ENCODE measurements at regions not wholly inside any gene's neighbourhood (a gene's known extent, or its start where the extent isn't known, plus 50 kb on each side); places are given as distances from the start of the nearest gene placed in this dataset.

- no peak for DNase-seq (ENCODE audit: extremely low read depth in 1 of 4, low spot score in 3 of 4)
- no peak overlapping the region for H3K4me2 ChIP-seq (ENCODE audit: insufficient read depth, low read length)
- no peaks in the 10 kb centered on the region for H3K27me3 ChIP-seq (ENCODE audit: control insufficient read depth in 2 of 2, insufficient read depth in 2 of 2, low read length in 2 of 2)
- no TSS peak for BruUV-seq (replicated peaks)
- TF ChIP-seq SMARCA5 (IDR thresholded peaks at IDR 0.05) (no peak), JUNB (CRISPR knock-in tag; conservative IDR thresholded peaks at IDR 0.05) (no peak), TAF15 (IDR thresholded peaks at IDR 0.05; ENCODE audit: low read depth, low read length) (no peak), DMBX1 (CRISPR knock-in tag; IDR thresholded peaks at IDR 0.05; ENCODE audit: borderline replicate concordance) (no peak), PHB2 (IDR thresholded peaks at IDR 0.05; ENCODE audit: low read depth) (no peak), PHTF2 (CRISPR knock-in tag; IDR thresholded peaks at IDR 0.05) (no peak), JUND (IDR thresholded peaks at IDR 0.05; ENCODE audit: borderline replicate concordance, low read depth, low read length) (no peak), JUND (tag; IDR thresholded peaks at IDR 0.05; ENCODE audit: borderline replicate concordance, low read depth, low read length) (no peak), ZBTB43 (CRISPR knock-in tag; IDR thresholded peaks at IDR 0.05) (no peak), MXI1 (IDR thresholded peaks at IDR 0.05; ENCODE audit: low read depth, low read length) (no peak), ETV6 (IDR thresholded peaks at IDR 0.05; ENCODE audit: borderline replicate concordance in 1 of 2, low read depth in 2 of 2, low read length in 1 of 2) (no peak), ETV6 (CRISPR knock-in tag; IDR thresholded peaks at IDR 0.05; ENCODE audit: borderline replicate concordance) (no peak), ZNF780A (CRISPR knock-in tag; IDR thresholded peaks at IDR 0.05) (no peak), E2F1 (CRISPR knock-in tag; IDR thresholded peaks at IDR 0.05) (no peak)
- ChIA-PET POLR2A (no interaction called here), CTCF (ENCODE audit: low intra/inter-chr PET ratio) (no interaction called here)
- no peaks in the 10 kb centered on the region; the same call in 1 of the 2 replicates for H3K9me3 ChIP-seq (replicated peaks; ENCODE audit: control insufficient read depth, insufficient read depth, low read depth, low read length)
- intact Hi-C loops (cut with micrococcal nuclease), result no loop called here
- no peak for ATAC-seq
- 0% methylated on average over 3 of the region's 4 CpGs for WGBS (ENCODE audit: insufficient coverage, low coverage, missing lambda C conversion rate)
- no peaks in the 10 kb centered on the region for H3K36me3 ChIP-seq (ENCODE audit: control insufficient read depth, insufficient read depth, low read length)
- no peak overlapping the region for H3K4me3 ChIP-seq
- no peak for FAIRE-seq
- no peak overlapping the region for H3K9ac ChIP-seq (ENCODE audit: insufficient read depth in 1 of 2, low read depth in 2 of 2, low read length in 2 of 2)
- no peaks in the 10 kb centered on the region for H4K20me1 ChIP-seq (replicated peaks; ENCODE audit: control insufficient read depth, insufficient read depth, low read length)
- in situ Hi-C loops (cut with MboI), result no loop called here
- H3K27ac ChIP-seq (ENCODE audit: extremely low read depth, low read depth, low read length), result no peak overlapping the region
- no peaks in the 10 kb centered on the region for H3K79me2 ChIP-seq (ENCODE audit: control insufficient read depth, insufficient read depth, low read length)
- no peaks in the 10 kb centered on the region for H3K4me1 ChIP-seq (replicated peaks in 1 of 2; ENCODE audit: control insufficient read depth in 2 of 2, insufficient read depth in 2 of 2, low read length in 2 of 2)
- no peak overlapping the region for H2AFZ ChIP-seq (ENCODE audit: low read depth, low read length)
- H3K9me1 ChIP-seq (ENCODE audit: control insufficient read depth, insufficient read depth, low read length), result no peaks in the 10 kb centered on the region
These were observed 1096.1 kb upstream of the PRKX start for GRCh38 chrX:4809571-4809970.
